ENCODE measurements at regions not wholly inside any gene's neighbourhood (a gene's known extent, or its start where the extent isn't known, plus 50 kb on each side); places are given as distances from the start of the nearest gene placed in this dataset.
"Not testable (repeated sequence)": the region's sequence is repeated elsewhere in the genome, so short reads cannot be mapped to it uniquely, and the experiment has no call there.

DNA sequence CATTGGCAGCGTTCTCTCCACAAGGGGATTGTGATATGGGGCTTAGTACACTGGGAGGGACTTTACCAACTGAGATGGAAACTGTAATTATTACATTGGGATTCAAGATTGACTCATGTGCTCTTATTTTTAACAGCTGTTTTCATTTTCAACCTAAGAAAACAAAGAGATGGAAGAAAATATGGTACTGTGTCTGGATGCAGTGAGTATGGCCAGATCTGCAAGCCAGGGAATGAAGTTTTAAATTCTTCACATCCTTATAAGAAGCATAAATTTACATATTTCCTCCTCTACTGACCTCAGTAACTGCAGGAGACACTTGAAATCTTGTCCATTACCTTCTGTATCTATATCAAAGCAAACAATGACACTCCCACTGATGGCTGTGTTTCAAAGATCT is 81.5 kb upstream of the EDEM3 start:
- Histone ChIP-seq H3K9ac (ENCODE audit: insufficient read depth, low read length) (no peak overlapping the region), H4K20me1 (ENCODE audit: control insufficient read depth, extremely low read depth, insufficient read depth, low read length) (no peaks in the 10 kb centered on the region), H3K27ac (ENCODE audit: insufficient read depth, low read length) (no peak overlapping the region), H3K36me3 (ENCODE audit: control insufficient read depth, insufficient read depth, low read length) (no peaks in the 10 kb centered on the region), H3K9me3 (ENCODE audit: control insufficient read depth, insufficient read depth, low read depth, low read length) (no peaks in the 10 kb centered on the region), H3K4me2 (ENCODE audit: extremely low read depth, insufficient read depth, low read length) (no peak overlapping the region), H3K4me3 (replicated peaks in 1 of 4; ENCODE audit: control extremely low read depth in 1 of 4, insufficient read depth in 1 of 4, low read depth in 3 of 4, low read length in 4 of 4) (no peak overlapping the region), H3K79me2 (ENCODE audit: control insufficient read depth, insufficient read depth, low read length) (no peaks in the 10 kb centered on the region), H3K4me1 (ENCODE audit: control insufficient read depth, extremely low read depth, insufficient read depth, low read length) (peaks cover 12% of the 10 kb centered on the region), H3K27me3 (ENCODE audit: control insufficient read depth, insufficient read depth, low read length) (no peaks in the 10 kb centered on the region), H2AFZ (ENCODE audit: low read length) (no peak overlapping the region)
- DNase-seq (ENCODE audit: low read depth in 2 of 2) = no peak
- no peak for TF ChIP-seq EZH2 (IDR thresholded peaks at IDR 0.05; ENCODE audit: low read length, missing control alignments)
- TF ChIP-seq, protein P1, sequence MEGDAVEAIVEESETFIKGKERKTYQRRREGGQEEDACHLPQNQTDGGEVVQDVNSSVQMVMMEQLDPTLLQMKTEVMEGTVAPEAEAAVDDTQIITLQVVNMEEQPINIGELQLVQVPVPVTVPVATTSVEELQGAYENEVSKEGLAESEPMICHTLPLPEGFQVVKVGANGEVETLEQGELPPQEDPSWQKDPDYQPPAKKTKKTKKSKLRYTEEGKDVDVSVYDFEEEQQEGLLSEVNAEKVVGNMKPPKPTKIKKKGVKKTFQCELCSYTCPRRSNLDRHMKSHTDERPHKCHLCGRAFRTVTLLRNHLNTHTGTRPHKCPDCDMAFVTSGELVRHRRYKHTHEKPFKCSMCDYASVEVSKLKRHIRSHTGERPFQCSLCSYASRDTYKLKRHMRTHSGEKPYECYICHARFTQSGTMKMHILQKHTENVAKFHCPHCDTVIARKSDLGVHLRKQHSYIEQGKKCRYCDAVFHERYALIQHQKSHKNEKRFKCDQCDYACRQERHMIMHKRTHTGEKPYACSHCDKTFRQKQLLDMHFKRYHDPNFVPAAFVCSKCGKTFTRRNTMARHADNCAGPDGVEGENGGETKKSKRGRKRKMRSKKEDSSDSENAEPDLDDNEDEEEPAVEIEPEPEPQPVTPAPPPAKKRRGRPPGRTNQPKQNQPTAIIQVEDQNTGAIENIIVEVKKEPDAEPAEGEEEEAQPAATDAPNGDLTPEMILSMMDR (conservative IDR thresholded peaks at IDR 0.05 in 1 of 2, IDR thresholded peaks at IDR 0.05 in 1 of 2; ENCODE audit: low read depth in 1 of 2, low read length in 2 of 2) = no peak

DNA sequence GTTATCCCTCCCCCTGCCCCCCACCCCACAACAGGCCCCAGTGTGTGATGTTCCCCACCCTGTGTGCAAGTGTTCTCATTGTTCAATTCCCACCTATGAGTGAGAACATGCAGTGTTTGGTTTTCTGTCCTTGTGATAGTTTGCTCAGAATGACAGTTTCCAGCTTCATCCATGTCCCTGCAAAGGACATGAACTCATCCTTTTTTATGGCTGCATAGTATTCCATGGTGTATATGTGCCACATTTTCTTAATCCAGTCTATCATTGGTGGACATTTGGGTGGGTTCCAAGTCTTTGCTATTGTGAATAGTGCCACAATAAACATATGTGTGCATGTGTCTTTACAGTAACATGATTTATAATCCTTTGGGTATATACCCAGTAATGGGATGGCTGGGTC is 79.3 kb upstream of the EDEM3 start:
- H3K27me3 ChIP-seq (ENCODE audit: control insufficient read depth, insufficient read depth, low read length); DNase-seq (ENCODE audit: low read depth in 2 of 2); H3K27ac ChIP-seq (ENCODE audit: insufficient read depth, low read length); H3K9me3 ChIP-seq (ENCODE audit: control insufficient read depth, insufficient read depth, low read depth, low read length); H3K4me2 ChIP-seq (ENCODE audit: extremely low read depth, insufficient read depth, low read length); H2AFZ ChIP-seq (ENCODE audit: low read length); H3K36me3 ChIP-seq (ENCODE audit: control insufficient read depth, insufficient read depth, low read length); H3K4me3 ChIP-seq (replicated peaks in 1 of 4; ENCODE audit: control extremely low read depth in 1 of 4, insufficient read depth in 1 of 4, low read depth in 3 of 4, low read length in 4 of 4); H4K20me1 ChIP-seq (ENCODE audit: control insufficient read depth, extremely low read depth, insufficient read depth, low read length); H3K79me2 ChIP-seq (ENCODE audit: control insufficient read depth, insufficient read depth, low read length); H3K9ac ChIP-seq (ENCODE audit: insufficient read depth, low read length): not testable (repeated sequence)
- peaks cover 11% of the 10 kb centered on the region for H3K4me1 ChIP-seq (ENCODE audit: control insufficient read depth, extremely low read depth, insufficient read depth, low read length)

DNA sequence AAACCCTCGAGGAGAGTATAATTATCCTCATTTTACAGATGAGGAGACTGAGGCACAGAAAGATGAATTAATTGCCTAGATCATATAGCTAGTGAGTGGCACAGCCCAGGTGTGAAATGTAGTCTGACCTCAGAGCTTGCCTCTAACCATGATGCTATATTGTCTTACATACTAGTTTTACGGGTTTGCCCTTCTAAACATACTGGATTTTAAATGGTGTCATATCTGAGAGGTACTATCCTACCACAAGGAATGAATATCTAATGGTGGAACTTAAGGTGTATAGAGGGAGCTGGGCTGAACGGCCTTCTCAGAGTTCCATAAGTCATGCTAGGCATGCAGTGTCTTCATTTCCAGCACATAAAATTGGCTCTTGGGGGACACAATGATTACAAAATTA is 77.9 kb upstream of the EDEM3 start:
- no peaks in the 10 kb centered on the region for H3K36me3 ChIP-seq (ENCODE audit: control insufficient read depth, insufficient read depth, low read length)
- H3K9ac ChIP-seq (ENCODE audit: insufficient read depth, low read length) = no peak overlapping the region
- H3K79me2 ChIP-seq (ENCODE audit: control insufficient read depth, insufficient read depth, low read length) = no peaks in the 10 kb centered on the region
- H3K27me3 ChIP-seq (ENCODE audit: control insufficient read depth, insufficient read depth, low read length) = no peaks in the 10 kb centered on the region
- H3K9me3 ChIP-seq (ENCODE audit: control insufficient read depth, insufficient read depth, low read depth, low read length) = no peaks in the 10 kb centered on the region
- no peak overlapping the region for H3K4me3 ChIP-seq (replicated peaks in 1 of 4; ENCODE audit: control extremely low read depth in 1 of 4, insufficient read depth in 1 of 4, low read depth in 3 of 4, low read length in 4 of 4)
- H3K4me1 ChIP-seq (ENCODE audit: control insufficient read depth, extremely low read depth, insufficient read depth, low read length) = peaks cover 2% of the 10 kb centered on the region
- DNase-seq (ENCODE audit: low read depth in 2 of 2) = no peak
- no peak overlapping the region for H2AFZ ChIP-seq (ENCODE audit: low read length)
- H3K4me2 ChIP-seq (ENCODE audit: extremely low read depth, insufficient read depth, low read length) = no peak overlapping the region
- TF ChIP-seq, protein P1 (conservative IDR thresholded peaks at IDR 0.05 in 1 of 2, IDR thresholded peaks at IDR 0.05 in 1 of 2; ENCODE audit: low read depth in 1 of 2, low read length in 2 of 2) = no peak
- no peak for TF ChIP-seq EZH2 (IDR thresholded peaks at IDR 0.05; ENCODE audit: low read length, missing control alignments)
- no peak overlapping the region for H3K27ac ChIP-seq (ENCODE audit: insufficient read depth, low read length)
- H4K20me1 ChIP-seq (ENCODE audit: control insufficient read depth, extremely low read depth, insufficient read depth, low read length) = no peaks in the 10 kb centered on the region

DNA sequence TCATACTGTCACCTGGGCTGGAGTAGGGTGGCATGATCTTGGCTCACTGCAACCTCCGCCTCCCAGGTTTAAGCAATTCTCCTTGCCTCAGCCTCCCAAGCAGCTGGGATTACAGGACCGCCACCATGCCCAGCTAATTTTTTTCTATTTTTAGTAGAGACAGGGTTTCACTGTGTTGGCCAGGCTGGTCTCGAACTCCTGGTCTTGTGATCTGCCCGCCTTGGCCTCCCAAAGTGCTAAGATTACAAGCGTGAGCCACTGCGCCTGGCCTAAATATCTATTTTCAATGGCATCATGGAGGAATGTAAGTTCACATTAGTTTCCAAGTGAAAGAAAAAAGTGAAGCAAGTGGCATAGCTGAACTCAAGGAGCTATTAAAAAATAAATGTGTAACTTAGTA is 74.8 kb upstream of the EDEM3 start:
- H3K27me3 ChIP-seq (ENCODE audit: control insufficient read depth, insufficient read depth, low read length); H3K4me1 ChIP-seq (ENCODE audit: control insufficient read depth, extremely low read depth, insufficient read depth, low read length); H3K36me3 ChIP-seq (ENCODE audit: control insufficient read depth, insufficient read depth, low read length); H3K4me3 ChIP-seq (replicated peaks in 1 of 4; ENCODE audit: control extremely low read depth in 1 of 4, insufficient read depth in 1 of 4, low read depth in 3 of 4, low read length in 4 of 4); H3K4me2 ChIP-seq (ENCODE audit: extremely low read depth, insufficient read depth, low read length); H3K79me2 ChIP-seq (ENCODE audit: control insufficient read depth, insufficient read depth, low read length); H3K9ac ChIP-seq (ENCODE audit: insufficient read depth, low read length); H3K27ac ChIP-seq (ENCODE audit: insufficient read depth, low read length); DNase-seq (ENCODE audit: low read depth in 2 of 2); H2AFZ ChIP-seq (ENCODE audit: low read length); H4K20me1 ChIP-seq (ENCODE audit: control insufficient read depth, extremely low read depth, insufficient read depth, low read length); H3K9me3 ChIP-seq (ENCODE audit: control insufficient read depth, insufficient read depth, low read depth, low read length): not testable (repeated sequence)

Measured in fibroblast of lung (primary cell).